HG03354 (cell line): ENCODE measurements at regions not wholly inside any gene's neighbourhood (a gene's known extent, or its start where the extent isn't known, plus 50 kb on each side); places are given as distances from the start of the nearest gene placed in this dataset.

ENCODE experiments used
- ATAC-seq: cut with Tn5 transposase; IDR thresholded peaks from one replicate; pipeline ENCODE4 v1.9.1; 2021; ENCODE audit warnings: mild to moderate bottlenecking; ENCODE audit not compliant: unreplicated experiment, poor library complexity, severe bottlenecking

GRCh38 chr3:42037318-42037945, 53.7 kb upstream of the TRAK1 start:
- ATAC-seq, result no peak

- ATAC-seq, result no peak
Measured at GRCh38 chr3:42036483-42036823, 54.7 kb upstream of the TRAK1 start.

- no peak for ATAC-seq
Measured at GRCh38 chr3:42035816-42036482, 55.2 kb upstream of the TRAK1 start.

- ATAC-seq, result no peak
Measured at GRCh38 chr3:42035007-42035406, 56.1 kb upstream of the TRAK1 start.

GRCh38 chr3:42033741-42034140, 57.4 kb upstream of the TRAK1 start:
- ATAC-seq, result no peak

GRCh38 chr3:42032693-42033349, 58.3 kb upstream of the TRAK1 start:
- ATAC-seq, result no peak

- no peak for ATAC-seq
Measured at GRCh38 chr3:42031808-42032480, 59.2 kb upstream of the TRAK1 start.

- ATAC-seq, result no peak
Measured at GRCh38 chr3:42028474-42028873, 62.7 kb upstream of the TRAK1 start.

- no peak for ATAC-seq
Measured at GRCh38 chr3:42027571-42027970, 63.6 kb upstream of the TRAK1 start.

GRCh38 chr3:42025370-42026138, 63.7 kb upstream of the ULK4 start:
- ATAC-seq, result peak; percentile 58

GRCh38 chr3:42024591-42025351, 62.9 kb upstream of the ULK4 start:
- peak; percentile 63 for ATAC-seq

- no peak for ATAC-seq
Measured at GRCh38 chr3:42023380-42023779, 61.5 kb upstream of the ULK4 start.

- no peak for ATAC-seq
Measured at GRCh38 chr3:42022355-42022754, 60.5 kb upstream of the ULK4 start.

GRCh38 chr3:42020684-42021307, 58.9 kb upstream of the ULK4 start:
- ATAC-seq, result no peak

GRCh38 chr3:42019953-42020260, 58.0 kb upstream of the ULK4 start:
- ATAC-seq, result no peak

- ATAC-seq, result no peak
Measured at GRCh38 chr3:42019144-42019952, 57.4 kb upstream of the ULK4 start.

- ATAC-seq, result no peak
Measured at GRCh38 chr3:42014921-42015533, 53.1 kb upstream of the ULK4 start.

GRCh38 chr3:42014458-42014920, 52.6 kb upstream of the ULK4 start:
- ATAC-seq, result no peak
